HG03439 (cell line): ENCODE measurements at regions not wholly inside any gene's neighbourhood (a gene's known extent, or its start where the extent isn't known, plus 50 kb on each side); places are given as distances from the start of the nearest gene placed in this dataset.

ENCODE experiments used
- ATAC-seq: cut with Tn5 transposase; IDR thresholded peaks from one replicate; pipeline ENCODE4 v1.9.1; 2021; ENCODE audit warnings: mild to moderate bottlenecking, moderate library complexity; ENCODE audit not compliant: unreplicated experiment

DNA sequence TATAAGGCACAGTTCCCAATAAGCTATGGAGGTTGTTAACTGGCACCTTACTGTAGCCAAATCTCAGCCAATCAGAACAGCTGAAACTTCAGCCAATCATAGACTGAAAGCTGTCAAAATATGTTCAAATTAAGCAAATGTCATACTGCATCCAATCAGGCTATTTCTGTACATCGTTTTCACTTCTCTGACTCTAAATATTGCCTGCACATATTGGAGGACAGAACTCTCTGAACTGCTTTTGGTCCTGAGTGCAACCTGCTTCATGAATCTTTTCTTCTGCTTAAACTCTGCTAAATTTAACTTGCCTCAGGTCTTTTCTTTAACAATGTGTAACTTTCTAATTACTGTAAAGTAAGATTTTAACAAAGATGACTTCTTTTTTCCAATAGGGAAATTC is 1198.9 kb upstream of the PCDH7 start:
- ATAC-seq = no peak

DNA sequence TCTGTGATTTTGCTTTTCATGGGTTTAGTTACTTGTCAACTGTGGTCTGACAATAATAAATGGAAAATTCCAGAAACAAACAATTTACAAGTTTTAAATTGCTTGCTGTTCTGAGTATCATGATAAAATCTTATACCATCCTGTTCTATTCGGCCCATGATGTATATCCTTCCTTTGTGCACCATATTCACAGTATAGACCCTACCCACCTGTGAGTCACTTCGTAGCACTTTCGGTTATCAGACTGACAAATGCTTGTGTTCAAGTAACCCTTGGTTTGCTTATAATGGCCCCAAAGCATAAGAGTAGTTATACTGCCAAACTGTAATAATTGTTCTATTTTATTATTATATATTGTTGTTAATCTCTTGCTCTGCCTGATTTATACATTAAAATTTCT is 1183.4 kb upstream of the PCDH7 start:
- no peak for ATAC-seq

DNA sequence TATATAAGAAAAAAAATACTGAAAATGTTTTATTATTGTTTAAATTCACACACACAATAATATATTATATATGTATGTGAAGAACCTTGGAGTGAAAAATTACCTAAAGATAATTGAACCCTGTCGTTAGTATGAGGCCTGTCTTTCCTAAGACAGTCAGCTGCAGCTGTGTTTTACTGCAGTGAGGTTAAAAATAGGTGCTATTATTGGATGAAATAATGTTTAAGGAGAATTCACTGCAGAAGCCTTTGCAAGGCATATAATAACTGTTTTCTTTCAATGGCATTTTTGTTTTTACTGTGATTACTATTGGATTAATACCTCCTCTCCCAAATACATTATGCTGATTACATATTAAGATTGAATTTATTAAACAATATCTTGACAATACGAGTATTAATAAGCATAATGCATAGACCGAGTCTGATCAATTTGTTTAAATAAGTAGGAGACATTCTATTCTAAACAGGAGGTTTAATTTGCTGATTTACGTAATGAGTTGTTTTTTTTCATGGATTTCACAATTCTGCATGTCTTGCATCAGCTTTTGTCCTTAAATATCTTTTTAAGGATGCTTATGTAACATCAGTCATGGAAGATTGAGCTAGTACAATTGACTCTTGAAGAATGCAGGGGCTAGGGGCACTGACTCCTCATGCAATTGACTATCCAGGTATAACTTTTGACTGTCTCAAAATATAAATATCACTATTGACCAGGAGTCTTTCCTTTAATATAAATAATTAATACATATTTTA is 1181.1 kb upstream of the PCDH7 start:
- no peak for ATAC-seq

DNA sequence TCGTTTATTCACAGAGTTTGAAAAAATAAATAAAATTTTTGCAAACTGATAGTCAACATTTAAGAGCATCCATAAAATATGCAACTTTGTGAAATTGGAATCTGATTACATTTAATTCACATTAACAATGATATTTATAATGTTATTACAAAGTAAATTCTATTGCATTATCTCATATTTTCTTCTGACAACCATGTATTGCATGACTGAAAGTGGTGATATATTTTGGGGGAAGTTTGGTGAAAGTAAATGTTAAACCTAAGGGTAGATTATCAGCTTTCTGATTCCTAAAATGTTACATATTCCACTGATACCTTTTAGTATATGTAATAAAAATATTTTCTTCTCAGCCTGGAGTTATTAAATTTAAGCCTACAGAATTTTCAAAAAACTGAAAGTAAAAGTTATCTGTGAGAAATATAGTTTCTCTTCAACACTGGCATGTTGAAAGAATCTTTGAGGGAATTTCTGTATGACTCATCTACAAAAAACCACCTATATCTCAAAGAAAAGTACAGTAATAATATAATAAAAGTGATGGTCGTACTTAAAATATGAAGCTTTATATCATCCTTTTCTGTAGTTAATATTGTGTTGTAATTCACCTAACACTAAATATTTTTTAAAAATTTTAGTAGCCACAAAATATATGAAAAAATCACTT is 1179.6 kb upstream of the PCDH7 start:
- no peak for ATAC-seq

DNA sequence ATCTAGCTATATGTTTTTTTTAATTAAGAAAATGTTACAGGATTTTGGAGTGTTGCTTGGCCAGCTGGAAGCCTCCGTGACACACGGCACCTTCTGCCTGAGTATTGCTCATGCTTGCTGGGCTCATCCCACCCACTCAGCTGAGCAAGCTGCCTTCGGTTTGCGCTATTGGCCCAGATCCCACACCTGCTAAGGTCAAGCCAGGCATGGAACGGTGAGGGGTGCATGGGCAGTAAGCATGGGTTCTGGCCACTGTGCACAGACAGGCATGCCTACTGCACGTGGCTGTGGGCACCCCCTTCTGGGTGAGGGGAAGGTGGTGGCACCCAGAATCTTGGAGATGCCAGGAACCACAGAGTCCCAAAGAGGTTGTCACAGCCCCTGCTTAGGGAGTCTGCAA is 1178.4 kb upstream of the PCDH7 start:
- ATAC-seq = no peak

DNA sequence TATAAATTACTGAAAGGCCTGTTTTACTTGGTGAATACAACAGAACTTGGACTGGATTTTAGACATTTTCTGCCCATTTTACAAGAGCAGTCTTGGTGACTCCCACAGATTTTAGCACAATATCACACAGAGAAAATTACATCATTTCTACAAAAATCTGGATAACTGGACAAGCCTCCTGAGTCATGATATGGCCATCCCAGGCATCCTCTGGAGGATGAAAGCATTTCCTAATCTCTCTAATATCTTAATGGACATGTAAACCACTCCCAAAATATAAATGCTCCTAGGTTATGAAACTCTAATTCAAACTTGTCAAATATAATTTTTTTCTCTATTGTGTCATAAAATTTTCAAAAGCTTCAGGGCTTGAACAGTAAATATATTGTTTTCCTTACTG is 1170.8 kb upstream of the PCDH7 start:
- no peak for ATAC-seq

DNA sequence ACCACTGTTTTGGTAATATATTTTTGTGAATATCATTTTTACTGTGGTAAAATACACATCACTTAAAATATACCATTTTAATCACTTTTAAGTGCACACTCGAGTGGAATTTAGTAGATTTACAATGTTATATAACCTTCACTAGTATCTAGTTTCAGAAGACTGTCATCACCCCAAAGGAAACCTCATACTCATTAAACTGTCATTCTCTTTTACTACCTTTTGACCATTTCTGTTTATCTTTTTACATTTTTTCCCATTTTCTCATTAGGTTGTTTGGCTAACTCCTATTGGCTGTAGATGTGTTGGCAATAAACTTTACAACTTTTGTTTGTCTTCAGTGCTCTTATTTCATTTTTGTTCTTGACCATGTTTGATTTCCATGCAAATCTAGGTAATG is 1168.3 kb upstream of the PCDH7 start:
- ATAC-seq = no peak

DNA sequence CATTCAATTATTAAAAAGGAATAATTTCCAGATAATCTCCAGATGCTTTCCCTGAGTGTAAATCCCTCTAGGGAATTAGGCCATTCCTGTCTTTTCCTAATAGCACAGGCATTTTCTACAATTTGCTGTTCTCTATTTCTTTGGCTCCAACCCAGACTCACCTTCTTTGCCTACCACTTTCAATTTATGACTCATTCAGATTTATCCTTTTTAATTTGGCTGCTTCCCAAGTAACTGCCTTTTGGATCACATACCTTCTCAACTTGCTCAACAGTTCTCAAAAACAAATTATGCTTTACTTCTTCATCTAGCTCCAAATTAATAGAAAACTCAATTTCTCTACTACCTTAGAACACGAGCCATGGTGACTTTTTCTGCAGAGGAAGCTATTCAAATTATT is 1166.3 kb upstream of the PCDH7 start:
- no peak for ATAC-seq

DNA sequence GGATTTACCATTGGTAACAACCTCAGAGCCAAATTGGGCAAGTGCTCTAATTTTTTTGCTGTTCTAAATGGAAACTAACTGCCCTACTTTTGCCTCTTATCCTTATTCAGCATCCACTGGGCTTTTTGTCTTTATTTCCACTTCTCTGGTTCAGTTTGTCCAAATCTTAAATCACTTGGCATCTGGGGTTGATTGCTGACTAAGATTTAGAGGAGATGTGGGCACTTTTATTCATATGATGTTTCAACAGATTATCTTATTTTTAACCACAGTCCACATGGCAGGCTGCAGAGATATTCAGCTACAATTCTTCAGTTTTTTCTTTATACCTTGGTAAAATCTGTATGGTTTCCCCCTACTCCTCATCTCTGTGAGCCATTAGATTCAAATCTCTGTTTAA is 1161.4 kb upstream of the PCDH7 start:
- ATAC-seq = no peak

DNA sequence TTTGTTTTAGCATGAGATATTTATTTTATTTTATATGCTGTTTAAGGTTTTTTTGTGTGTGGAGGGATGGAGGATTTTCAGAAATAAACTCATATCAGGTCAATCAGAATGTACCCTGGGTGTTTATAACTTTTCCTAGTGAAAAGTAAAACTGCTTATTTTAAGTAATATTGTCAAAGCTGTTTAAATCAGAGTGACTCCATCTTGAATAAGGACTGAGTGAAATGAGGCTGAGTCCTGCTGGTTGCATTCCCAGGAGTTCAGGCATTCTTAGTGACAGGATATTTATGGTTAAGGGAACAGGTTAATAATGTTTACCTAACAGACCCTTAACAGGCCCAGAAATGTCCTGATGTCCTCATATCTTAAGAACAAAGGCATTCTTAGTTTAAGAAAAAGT is 1160.9 kb upstream of the PCDH7 start:
- ATAC-seq = no peak

DNA sequence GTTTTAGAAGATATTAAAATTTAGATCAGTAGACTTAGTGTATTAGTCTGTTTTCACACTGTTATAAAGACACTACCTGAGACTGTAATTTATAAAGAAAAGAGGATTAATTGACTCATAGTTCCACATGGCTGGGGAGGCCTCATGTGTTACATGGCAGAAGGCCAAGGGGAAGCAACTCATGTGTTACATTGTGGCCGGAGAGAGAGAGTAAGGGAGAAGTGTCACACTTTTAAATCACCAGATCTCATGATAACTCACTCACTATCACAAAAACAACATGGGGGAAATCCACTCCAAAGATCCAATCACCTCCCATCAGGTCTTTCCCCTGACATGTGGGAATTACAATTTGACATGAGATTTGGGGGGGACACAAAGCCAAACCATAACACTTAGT is 1159.7 kb upstream of the PCDH7 start:
- ATAC-seq = no peak

DNA sequence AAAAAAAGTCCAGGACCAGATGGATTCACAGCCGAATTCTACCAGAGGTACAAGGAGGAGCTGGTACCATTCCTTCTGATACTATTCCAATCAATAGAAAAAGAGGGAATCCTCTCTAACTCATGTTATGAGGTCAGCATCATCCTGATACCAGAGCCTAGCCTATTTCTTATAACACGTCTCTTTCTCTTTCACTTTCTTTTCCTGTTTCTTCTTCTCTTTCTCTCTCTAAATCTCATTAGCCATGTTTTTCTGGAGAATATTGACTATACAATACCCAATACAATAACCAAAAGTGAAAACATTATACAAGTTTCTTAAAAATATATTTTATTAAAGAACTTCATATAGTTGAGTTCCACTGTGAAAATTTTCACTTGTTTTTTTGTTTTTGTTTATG is 1154.9 kb upstream of the PCDH7 start:
- ATAC-seq = no peak

DNA sequence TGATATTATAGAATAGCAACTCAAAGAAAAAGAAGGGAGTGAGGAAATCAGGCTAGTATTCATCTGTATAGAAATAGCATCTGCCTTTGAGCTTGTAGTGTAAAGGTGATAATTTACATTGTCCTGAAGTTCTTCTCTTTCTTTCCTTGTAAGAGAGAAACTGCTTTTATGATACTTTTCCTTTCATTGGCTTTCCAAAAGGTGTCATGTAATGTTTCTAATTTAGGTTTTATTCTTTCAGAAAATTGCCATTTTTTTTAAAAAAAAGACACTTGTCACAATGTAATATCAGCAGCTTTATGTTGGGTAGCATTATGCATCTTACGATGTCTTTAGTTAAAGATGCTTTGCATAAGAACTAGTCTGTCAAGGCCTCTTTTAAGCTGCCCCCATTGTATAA is 1153.8 kb upstream of the PCDH7 start:
- no peak for ATAC-seq

DNA sequence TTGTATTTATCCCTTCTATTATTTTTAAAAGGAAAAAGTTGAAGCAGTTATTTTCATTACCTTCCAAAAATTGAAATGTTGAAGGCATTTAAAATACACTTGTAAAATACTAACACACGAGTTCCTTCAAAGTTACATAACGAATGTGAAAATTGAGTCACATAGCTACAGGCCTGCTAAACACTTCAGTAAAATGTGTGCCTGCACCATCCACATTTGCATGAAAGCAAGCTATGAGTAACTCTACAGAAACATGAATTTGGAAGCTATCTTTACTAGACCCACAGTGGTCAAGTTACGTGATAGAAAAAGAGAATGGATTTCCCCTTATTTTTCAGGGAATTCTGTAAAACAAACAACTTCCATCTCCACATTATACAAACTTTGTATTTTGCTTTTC is 1148.8 kb upstream of the PCDH7 start:
- no peak for ATAC-seq

DNA sequence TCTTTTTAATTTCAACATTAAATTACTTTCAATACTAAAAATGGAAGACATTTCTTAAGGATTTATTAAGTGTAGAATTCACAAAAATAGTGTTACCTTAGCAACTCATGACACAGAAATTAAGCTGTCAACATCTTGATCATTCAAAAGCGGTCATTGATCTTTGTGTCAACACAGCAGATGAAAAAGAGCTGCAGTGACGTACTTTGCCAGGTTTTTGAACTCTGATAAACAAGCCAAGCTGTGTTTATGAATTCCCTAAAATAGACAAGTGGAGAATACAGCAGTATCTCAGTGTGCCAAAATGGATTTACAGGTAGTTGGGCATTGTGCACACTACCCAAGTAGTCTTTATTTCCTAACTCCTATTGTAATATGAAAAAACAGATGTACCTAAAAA is 1141.8 kb upstream of the PCDH7 start:
- no peak for ATAC-seq

DNA sequence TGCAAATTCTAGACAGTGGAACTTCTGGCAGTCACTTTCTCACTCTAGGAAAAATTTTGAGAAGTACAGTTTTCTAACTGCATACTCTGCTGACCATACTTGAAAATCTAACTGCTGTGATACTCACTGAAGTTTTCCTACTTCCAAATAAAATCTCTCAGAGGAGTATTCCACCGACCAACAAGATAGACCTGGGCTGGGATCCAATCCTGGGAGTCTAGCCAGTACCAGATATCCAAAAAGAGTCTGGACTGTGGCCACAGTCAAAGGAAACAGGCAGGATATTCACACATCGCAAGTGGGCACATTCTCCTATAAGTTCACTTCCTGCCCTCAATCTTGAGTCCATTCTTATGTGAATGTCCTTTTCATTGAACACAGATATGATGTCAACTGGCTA is 1138.7 kb upstream of the PCDH7 start:
- ATAC-seq = no peak

DNA sequence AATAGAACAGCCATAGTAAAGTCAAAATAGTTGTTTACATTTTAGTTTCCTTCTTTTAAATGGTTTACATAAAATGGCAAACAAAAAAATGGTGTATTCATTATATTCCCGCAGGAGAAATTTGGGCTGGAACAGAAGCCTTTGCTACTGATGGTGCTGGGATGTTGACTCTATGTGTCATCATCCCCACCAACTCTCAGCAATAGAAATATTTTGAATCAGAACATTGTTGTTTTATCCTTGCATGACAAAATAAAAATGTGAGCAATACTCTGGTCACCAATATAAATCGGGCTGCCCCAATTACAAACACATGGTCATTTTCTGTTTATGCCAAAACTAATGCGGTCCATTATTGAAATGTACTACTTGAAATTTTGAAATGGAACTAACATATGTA is 1131.6 kb upstream of the PCDH7 start:
- no peak for ATAC-seq

DNA sequence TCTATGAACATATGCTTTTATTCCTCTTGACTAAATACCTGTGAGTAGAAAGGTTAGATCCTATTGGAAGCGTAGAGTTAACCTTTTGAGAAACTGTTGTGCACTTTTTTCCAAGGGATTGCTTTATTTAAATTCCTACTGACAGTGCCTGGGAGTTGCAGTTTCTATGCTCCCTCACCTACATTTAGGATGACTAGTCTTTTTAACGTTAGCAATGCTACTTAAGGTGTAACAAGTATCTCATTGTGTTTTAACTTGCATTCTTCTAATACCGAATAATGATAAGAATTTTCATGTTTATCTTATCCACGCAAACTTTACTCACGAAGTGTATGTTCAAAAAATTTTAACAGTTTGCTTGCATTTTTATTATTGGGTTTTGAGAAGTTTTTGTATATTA is 1123.9 kb upstream of the PCDH7 start:
- ATAC-seq = no peak

DNA sequence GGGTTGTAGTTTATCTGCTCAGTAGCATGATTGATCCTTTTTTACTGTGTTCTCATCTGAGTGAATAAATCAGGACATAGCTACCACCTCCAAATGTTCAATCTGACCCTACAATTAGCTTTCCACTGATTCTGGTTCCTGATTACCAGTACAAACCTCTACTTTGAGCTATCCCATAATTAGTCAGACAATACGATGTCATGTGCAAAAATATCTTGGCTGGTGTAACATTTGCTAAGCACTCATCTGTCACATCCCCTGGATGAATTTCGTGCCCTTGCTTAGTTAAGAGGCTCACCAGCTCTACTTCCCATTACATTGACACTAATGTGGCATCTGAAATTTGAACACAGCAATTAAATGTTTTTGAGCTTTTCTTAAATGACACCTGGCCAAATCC is 1101.0 kb upstream of the PCDH7 start:
- no peak for ATAC-seq

DNA sequence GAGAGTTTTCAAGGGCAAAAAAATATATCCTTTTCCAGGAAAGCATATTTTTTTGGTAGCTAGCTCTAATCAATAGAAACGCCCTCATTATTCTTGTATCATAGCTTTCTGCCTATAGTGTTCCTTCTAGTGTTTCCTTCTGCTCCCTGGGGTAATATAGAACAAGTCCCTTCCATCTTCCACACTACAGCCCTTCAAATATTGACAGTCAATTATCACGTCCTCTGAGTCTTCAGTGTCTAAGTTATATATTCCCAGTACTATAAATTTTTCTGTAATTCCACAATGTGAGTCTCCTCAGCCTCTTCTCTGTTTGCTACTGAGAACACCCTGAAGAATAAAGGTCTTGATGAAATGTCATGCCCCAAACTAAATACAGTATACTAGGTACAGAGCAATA is 1088.0 kb upstream of the PCDH7 start:
- ATAC-seq = no peak

DNA sequence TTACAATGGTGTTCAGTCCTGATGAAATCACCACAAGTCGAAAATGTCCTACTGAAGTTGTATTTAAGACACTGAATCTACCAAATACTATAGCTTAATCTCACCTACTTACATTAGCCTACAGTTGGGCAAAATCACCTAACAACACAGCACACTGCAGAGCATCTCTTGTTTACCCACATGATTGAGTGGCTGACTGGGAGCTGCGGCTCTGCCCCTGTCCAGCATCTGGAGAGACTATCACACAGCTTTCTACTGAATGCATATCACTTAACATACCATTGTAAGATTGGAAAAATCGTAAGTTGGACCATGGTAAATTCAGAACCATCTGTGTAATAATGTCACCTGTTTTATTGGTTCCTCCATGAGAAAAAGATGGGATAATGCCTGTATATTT is 1083.2 kb upstream of the PCDH7 start:
- ATAC-seq = no peak

DNA sequence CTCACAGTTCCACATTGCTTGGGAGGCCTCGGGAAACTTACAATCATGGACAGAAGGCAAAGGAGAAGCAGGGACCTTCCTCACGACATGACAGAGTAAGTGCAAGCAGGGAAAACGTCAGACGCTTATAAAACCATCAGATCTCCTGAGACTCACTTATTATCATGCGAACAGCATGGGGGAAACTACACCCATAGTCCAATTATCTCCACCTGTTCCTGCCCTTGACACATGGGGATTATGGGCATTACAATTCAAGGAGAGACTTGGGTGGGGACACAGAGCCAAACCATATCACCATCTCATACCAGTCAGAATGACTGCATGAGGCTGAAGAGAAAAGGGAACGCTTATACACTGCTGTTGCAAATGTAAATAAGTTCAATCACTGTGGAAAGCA is 1066.9 kb upstream of the PCDH7 start:
- no peak for ATAC-seq

DNA sequence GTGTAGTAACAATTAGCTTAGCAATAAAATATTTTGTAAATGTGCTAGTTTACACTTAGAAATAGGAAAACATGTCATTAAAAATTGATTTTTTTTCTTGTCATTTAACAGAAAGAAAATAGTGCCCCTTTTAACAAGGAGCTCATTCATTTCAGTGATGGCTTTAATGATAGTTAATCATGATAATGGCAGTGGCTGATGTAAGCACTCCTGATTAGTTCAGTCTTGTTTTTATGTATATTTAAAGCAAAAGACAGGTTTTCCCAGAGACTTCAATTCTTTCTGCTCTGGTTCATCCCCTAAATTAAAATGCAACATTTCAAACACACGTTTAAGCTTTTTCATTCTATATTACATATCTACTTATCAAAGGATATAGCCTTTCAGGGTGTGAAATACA is 1039.5 kb upstream of the PCDH7 start:
- ATAC-seq = no peak
